ENCODE measurements at regions not wholly inside any gene's neighbourhood (a gene's known extent, or its start where the extent isn't known, plus 50 kb on each side); places are given as distances from the start of the nearest gene placed in this dataset.

DNA sequence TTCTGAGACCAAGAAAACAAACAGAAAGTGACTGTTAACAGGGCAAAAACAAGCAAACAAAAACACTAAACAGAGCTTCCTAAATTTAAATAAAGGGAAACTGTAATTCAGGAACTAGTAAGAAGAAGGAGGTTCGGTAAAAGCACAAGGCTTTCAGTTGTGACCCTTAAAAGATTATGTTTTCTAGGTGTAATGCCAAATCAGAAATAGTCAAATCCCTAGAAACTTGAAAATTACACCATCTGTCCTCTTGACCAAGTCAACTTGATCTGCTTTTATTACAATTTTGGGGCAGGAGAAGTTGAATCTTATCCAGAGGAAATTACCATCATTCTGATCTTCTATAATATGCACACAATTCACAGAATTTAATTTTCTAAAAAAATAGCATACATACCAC is 754.0 kb upstream of the ADGRL4 start:
- no peak for FAIRE-seq
- H3K4me3 ChIP-seq (ENCODE audit: low read length in 3 of 3) = no peak overlapping the region
- intact Hi-C loops (cut with DNase I) = no loop called here

GRCh38 chr1:79749607-79750006 is 743.1 kb upstream of the ADGRL4 start:
- Histone ChIP-seq H3K36me3 (ENCODE audit: control insufficient read depth in 2 of 3, insufficient read depth in 3 of 3, low read length in 3 of 3) (no peaks in the 10 kb centered on the region), H3K4me3 (ENCODE audit: low read length in 3 of 3) (no peak overlapping the region), H3K4me1 (ENCODE audit: control insufficient read depth in 2 of 3, insufficient read depth in 2 of 3, low read depth in 1 of 3, low read length in 3 of 3) (no peaks in the 10 kb centered on the region), H3K9me3 (ENCODE audit: control insufficient read depth in 2 of 3, insufficient read depth in 1 of 3, low read length in 3 of 3) (no peaks in the 10 kb centered on the region), H3K9ac (ENCODE audit: low read length in 3 of 3) (no peak overlapping the region), H3K27me3 (ENCODE audit: control insufficient read depth, insufficient read depth, low read length) (no peaks in the 10 kb centered on the region), H3K27ac (ENCODE audit: low read depth in 2 of 2, low read length in 2 of 2) (no peak overlapping the region)
- FAIRE-seq (no peak), DNase-seq (no peak)
- no peak for TF ChIP-seq CTCF (IDR thresholded peaks at IDR 0.05; ENCODE audit: borderline replicate concordance, extremely low read depth, insufficient read depth)
- intact Hi-C loops (cut with DNase I) = no loop called here

More for the DNA sequence above, 754.0 kb upstream of the ADGRL4 start:
- Histone ChIP-seq H3K27me3 (ENCODE audit: control insufficient read depth, insufficient read depth, low read length) (no peaks in the 10 kb centered on the region), H3K36me3 (ENCODE audit: control insufficient read depth in 2 of 3, insufficient read depth in 3 of 3, low read length in 3 of 3) (no peaks in the 10 kb centered on the region), H3K9me3 (ENCODE audit: control insufficient read depth in 2 of 3, insufficient read depth in 1 of 3, low read length in 3 of 3) (no peaks in the 10 kb centered on the region), H3K9ac (ENCODE audit: low read length in 3 of 3) (no peak overlapping the region), H3K4me1 (ENCODE audit: control insufficient read depth in 2 of 3, insufficient read depth in 2 of 3, low read depth in 1 of 3, low read length in 3 of 3) (no peaks in the 10 kb centered on the region), H3K27ac (ENCODE audit: low read depth in 2 of 2, low read length in 2 of 2) (no peak overlapping the region)
- no peak for TF ChIP-seq CTCF (IDR thresholded peaks at IDR 0.05; ENCODE audit: borderline replicate concordance, extremely low read depth, insufficient read depth)
- DNase-seq = peak in 1 of 5 donors; percentile 3

- Histone ChIP-seq H3K9ac (ENCODE audit: low read length in 3 of 3) (no peak overlapping the region), H3K36me3 (ENCODE audit: control insufficient read depth in 2 of 3, insufficient read depth in 3 of 3, low read length in 3 of 3) (no peaks in the 10 kb centered on the region), H3K4me1 (ENCODE audit: control insufficient read depth in 2 of 3, insufficient read depth in 2 of 3, low read depth in 1 of 3, low read length in 3 of 3) (no peaks in the 10 kb centered on the region), H3K4me3 (ENCODE audit: low read length in 3 of 3) (no peak overlapping the region), H3K27ac (ENCODE audit: low read depth in 2 of 2, low read length in 2 of 2) (no peak overlapping the region), H3K27me3 (ENCODE audit: control insufficient read depth, insufficient read depth, low read length) (no peaks in the 10 kb centered on the region), H3K9me3 (ENCODE audit: control insufficient read depth in 2 of 3, insufficient read depth in 1 of 3, low read length in 3 of 3) (no peaks in the 10 kb centered on the region)
- TF ChIP-seq CTCF (IDR thresholded peaks at IDR 0.05; ENCODE audit: borderline replicate concordance, extremely low read depth, insufficient read depth) = no peak
- intact Hi-C loops (cut with DNase I) = no loop called here
- no peak for FAIRE-seq
- DNase-seq = no peak
Observed at GRCh38 chr1:79745929-79746328, 739.4 kb upstream of the ADGRL4 start.

DNA sequence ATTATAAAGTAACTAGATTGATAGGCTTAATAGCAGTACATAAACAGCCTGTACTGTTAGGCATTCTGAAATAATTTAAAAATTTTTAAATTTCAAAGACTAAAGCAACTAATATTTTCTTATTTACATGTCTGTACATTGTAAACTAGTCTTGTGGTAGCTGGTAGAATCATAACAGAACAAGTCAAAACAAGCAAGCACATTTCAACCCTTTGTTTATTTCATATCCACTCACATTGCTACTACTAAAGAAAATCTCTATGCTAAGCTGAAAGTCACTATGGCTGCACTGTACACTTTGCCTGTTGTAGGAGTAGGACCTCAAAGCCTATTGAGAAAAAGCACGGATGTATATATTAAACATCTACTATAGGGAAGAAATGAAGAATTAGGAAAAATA is 738.2 kb upstream of the ADGRL4 start:
- H3K9ac ChIP-seq (ENCODE audit: low read length in 3 of 3) = no peak overlapping the region
- DNase-seq (no peak), FAIRE-seq (no peak)
- intact Hi-C loops (cut with DNase I) = no loop called here
- H3K27me3 ChIP-seq (ENCODE audit: control insufficient read depth, insufficient read depth, low read length) = no peaks in the 10 kb centered on the region
- no peak for TF ChIP-seq CTCF (IDR thresholded peaks at IDR 0.05; ENCODE audit: borderline replicate concordance, extremely low read depth, insufficient read depth)
- no peak overlapping the region for H3K4me3 ChIP-seq (ENCODE audit: low read length in 3 of 3)
- no peaks in the 10 kb centered on the region for H3K4me1 ChIP-seq (ENCODE audit: control insufficient read depth in 2 of 3, insufficient read depth in 2 of 3, low read depth in 1 of 3, low read length in 3 of 3)
- no peaks in the 10 kb centered on the region for H3K9me3 ChIP-seq (ENCODE audit: control insufficient read depth in 2 of 3, insufficient read depth in 1 of 3, low read length in 3 of 3)
- no peaks in the 10 kb centered on the region for H3K36me3 ChIP-seq (ENCODE audit: control insufficient read depth in 2 of 3, insufficient read depth in 3 of 3, low read length in 3 of 3)
- H3K27ac ChIP-seq (ENCODE audit: low read depth in 2 of 2, low read length in 2 of 2) = no peak overlapping the region

Measured in kidney (tissue), 13 donors.